ENCODE measurements at regions not wholly inside any gene's neighbourhood (a gene's known extent, or its start where the extent isn't known, plus 50 kb on each side); places are given as distances from the start of the nearest gene placed in this dataset.

GRCh38 chr5:117296872-117297271 lies 722.2 kb upstream of the SEMA6A start:
- no peak for TF ChIP-seq CTCF (IDR thresholded peaks at IDR 0.05)
- no peak for TF ChIP-seq POLR2A (IDR thresholded peaks at IDR 0.05)

All from Peyer's patch (tissue), 4 donors.